Muscle of arm (tissue), 1 donor: ENCODE measurements at regions not wholly inside any gene's neighbourhood (a gene's known extent, or its start where the extent isn't known, plus 50 kb on each side); places are given as distances from the start of the nearest gene placed in this dataset.

Experiments
- DNase-seq: peaks from one replicate; pipeline ENCODE4 v3.0.0-alpha.2; 2013

DNA sequence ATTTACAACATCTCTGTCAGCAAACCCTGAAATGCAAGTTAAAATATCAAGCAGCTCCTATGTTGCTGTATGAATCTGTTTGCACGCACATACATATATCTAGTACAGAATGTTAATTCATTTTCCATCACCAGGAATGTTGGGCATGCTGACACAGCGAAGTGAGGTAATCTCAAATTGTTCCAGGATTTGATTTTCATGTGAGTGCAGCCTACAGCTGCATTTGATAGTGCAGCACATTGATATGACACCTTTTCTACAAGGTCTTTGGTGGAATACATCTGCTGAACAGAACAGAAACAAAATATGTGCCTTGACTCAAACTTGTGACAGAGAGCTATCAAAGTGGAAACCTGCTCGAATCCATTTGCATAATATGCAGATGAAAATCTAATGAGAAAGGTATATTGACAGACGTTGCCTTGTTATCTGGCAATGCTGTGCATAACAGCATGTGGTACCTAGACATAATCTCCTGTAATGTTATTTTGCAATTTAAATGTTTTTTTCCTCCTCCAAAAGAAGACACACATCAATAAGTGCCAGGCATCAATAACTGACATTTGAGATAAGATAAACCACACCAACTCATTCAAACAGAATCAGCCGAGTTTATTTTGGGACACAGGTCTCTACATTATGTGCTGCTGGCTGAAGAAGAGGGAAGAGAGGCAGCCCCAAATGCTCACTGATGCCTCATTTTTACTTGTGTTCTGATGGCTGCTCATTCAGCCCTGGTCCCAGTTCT, 512.2 kb downstream of the ZNF608 start:
- peak; percentile 33 for DNase-seq

DNA sequence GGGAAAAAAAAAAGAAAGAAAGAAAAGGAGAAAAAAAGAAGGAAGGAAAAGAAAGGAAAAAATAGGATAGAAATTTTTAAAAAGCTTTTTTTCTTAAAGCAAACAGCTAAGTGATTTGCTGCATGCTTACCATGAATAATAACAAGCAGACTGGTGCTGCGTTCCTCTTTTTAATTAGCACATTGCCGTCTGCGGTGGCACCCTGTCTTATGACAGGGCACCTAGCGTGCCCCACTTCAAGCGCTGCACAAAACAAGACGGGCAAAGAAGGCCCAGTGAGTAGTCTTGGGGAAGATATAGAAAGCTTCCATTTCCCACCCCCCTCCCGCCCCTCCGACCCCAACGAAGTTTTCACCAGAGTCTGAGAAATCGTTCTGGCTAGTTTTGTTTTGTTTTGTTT, 513.9 kb downstream of the ZNF608 start:
- no peak for DNase-seq

DNA sequence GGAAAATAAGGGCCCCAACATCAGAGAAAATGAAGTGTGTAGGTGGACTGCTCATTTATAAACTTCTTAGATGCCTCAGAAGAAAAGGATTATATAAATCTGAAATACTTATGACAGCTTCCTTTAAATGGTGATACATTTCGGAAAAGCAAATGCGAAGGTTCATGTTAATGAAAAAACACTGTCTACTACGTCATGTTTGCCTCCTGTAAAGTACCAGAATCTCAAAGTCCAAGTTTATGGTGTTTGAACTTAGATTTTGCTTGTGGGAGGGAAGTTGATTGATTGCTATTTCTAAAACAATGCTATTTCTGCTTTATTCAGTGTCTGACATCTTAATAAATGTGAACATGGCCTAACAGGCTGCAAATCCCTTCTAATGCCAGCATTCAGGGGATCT, 514.6 kb downstream of the ZNF608 start:
- DNase-seq = no peak

DNA sequence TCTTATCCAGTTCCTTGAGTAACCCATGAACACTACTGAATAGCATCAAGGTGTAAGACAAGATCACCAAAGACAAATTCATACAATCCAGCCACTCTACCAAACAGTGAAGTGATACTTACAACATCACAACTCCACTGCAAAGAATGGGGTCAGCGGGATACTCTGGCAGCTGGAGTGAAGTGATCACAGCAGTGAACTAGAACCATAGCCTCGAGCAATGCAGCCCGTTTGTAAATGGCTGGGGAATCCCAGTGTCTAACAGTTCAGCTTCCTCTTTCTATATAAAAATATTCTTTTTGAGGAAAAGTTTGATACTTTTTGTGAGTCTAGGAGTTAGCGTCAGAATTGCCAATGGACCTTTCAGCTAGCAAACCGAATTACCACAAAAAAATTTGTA, 515.2 kb downstream of the ZNF608 start:
- no peak for DNase-seq

DNA sequence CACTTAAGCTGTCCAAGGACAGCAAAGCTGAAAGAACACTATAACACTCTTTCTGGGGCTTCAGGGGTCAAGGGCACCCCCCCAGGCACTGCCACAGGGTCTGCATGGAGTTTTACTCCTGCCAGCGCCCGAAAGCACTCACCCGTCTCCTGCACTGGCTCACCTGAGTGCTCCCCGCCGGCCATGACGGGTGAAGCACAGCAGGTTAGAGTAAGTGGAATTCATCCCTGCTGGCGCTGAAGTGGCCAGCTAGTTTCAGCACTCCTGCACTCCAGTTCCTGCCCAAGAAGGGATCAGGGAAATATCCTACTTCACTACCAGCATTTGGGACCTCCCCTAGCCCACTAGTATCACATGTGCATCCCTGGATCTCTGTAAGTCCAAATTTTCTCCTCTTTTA, 516.0 kb downstream of the ZNF608 start:
- no peak for DNase-seq

DNA sequence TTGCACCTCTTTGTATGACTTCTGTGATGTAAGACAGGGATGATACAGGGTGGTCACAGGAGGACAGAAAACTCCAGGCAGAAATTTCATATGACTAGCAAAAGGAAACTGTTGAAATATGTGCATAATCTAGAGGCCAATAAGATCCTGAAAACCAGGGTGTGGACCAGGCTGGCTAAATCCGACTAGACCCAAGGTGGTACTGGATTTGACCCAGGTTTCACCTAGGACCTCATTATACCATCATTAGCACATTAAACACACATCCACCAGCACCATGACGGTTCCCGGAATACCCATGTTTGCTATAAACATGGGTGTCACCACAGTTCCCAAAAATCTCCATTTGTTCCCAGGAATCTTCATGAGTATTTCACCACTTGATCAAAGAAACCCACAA, 517.1 kb downstream of the ZNF608 start:
- no peak for DNase-seq

DNA sequence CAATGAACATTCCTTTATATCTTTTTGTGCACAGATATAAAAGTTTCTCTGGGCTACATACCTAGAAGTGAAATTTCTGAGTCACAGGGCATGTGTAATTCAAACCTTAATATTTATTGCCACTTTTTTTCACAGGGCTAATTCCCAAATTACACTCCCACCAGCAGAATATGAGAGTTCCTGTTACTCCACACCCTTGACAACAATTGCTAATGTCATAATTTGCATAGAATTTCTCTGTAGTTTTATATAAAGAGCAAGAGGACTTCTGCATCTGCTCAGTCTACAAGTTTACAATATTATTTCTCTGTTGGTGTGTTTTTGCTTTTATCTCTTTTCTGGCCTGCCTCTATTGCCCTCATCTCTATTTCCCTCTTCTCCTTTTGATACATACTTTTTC, 518.5 kb downstream of the ZNF608 start:
- no peak for DNase-seq

DNA sequence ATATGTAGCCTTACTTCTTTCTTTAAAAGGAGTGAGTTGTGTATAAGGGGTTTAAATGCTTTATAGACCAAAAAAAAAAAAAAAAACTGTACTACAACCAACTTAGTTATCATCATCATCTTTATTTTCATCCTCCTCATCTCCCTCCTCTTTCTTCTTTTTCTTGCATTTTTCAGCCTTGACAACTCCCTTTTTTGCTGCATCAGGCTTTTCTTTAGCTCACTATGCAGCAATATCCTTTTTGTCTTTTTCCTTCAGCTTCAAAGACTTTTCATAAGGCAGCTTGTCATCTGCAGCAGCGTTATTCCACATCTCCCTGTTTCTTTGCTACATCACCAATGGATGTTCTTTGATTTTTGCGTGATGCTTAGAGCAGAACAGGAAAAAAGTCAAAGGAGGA, 526.0 kb downstream of the ZNF608 start:
- no peak for DNase-seq

DNA sequence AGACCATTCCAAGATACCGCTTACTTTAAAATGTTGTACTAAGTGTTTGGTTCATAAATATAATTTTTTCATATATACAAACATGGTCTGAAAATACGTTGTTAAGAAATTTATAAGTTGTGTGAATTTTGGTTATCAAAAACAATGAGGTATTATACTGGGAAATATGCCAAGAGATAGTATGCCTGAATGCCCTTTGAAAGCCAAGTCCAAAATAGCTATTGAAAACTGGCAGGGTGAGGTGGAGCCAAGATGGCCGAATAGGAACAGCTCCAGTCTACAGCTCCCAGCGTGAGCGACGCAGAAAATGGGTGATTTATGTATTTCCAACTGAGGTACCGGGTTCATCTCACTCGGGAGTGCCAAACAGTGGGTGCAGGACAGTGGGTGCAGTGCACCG, 533.5 kb downstream of the ZNF608 start:
- DNase-seq = no peak

DNA sequence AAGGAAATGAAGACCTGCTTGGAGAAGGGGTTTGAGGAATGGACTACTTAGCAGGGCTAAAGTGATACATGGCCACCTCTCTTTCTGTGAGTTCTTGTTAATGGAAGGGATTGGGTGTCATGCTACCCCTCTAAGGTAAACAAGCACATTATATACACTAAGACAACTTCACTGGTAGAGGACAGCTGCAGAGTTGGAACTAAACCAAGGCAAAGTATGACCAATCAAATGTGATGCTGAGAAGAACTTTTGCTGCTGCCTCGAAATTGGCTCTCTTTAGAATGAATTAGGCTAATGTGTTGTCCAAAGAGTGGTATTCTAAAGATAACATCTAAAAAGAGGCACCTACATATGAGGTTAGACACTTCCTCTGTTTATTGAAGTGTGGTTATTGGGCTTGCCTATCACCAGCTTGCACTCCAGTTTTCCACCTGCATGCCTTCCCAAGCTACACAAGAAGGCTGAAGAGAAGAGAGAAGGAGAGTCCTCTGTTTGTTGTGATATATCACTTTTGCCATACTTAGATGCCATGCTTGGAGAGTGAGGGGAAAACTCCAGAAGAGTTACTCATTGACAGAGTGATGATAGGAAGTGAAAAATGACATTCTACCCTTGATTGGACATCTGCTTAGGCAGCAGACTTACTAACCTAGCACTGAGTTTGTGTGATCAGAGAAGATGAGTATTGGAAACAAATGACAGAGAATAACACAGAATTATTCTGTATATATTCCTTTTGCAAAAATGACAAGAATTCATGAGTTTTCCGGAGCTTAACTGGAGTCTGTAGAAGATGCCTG, 536.1 kb downstream of the ZNF608 start:
- no peak for DNase-seq

DNA sequence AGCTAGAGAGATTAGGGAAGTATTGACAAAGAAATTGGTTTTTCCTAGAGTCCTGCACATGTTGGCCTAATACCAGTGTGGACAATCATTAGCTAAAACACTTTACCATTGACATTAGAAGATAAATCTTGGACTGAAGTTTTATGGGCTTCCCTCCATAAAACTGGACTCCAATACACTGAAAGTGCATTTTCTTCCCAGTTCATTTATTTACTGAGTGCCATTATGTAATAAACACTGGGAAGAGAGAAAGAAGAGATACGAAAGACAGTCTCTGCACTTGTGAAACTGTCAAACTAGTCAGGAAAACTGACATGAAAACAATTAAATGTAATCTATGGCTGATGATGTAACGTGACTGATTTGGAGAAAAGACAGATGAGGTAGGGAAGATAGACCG, 539.3 kb downstream of the ZNF608 start:
- no peak for DNase-seq

DNA sequence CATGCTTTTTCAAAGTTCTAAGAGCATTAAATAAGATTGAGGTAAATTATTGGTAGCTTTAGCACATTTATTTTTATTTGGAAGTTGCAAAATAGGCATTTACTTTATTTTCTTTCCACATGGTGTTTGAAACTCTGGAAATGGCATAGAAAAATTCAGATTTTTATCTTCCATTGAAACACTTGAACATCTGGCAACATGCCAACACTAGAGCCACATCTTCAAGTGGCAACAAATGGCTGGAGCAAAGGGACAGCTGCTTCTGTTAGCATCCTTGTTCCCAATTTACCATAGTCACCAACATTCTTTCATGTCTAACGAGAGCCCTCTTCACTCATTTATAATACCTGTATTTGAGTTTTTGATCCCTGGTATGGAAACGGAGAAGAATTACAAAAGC, 539.9 kb downstream of the ZNF608 start:
- DNase-seq = no peak

DNA sequence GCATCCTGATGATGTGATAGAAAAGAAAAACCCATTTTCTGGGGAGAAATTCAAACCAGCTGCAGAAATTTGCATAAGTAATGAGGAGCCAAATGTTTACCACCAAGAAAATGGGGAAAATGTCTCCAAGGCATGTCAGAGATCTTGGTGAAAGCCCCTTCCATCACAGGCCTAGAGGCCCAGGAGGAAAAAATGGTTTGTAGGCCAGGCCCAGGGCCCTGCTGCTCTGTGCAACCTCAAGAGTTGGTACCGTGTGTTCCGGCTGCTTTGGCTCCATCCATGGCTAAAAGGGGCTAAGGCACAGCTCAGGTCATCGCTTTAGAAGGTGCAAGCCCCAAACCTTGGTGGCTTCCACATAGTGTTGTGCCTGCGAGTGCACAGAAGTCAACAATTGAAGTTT, 543.1 kb downstream of the ZNF608 start:
- DNase-seq = no peak

DNA sequence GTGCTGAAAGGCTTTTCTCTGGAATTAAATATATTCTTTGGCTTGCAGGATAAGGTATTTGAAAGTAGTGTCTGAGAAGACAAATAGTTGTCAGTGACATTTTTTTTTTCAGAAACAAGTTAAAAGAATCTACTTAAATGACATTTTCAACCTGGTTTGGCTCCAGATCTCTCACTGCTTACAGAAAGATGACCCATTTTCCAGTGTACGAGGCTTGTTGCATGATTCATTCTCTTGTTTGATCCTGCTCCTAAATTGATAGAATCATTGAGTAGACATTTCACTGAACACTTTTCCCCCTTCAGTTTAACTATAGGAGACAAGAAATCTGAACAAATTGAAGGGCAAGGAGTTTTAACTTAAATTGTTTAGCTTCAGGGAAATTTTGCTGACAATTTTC, 546.1 kb downstream of the ZNF608 start:
- DNase-seq = no peak

DNA sequence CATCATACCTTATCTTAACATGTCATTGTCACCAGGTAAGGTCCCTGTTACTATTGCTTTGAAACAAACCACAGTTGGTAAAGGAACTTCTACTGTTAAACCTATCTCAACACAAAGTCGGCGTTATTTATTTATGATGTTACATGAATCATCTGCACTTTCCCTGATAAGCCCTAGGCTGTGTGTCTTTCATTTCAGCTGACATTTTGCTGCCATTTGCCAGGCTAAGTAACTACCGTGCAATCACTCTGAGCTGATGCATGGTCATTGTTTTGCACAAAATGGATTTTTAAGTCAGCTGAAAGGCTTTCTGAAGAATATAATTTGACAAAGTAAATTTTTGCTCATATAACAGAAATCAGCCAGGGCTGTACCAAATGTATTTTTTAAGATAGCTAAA, 546.5 kb downstream of the ZNF608 start:
- no peak for DNase-seq

DNA sequence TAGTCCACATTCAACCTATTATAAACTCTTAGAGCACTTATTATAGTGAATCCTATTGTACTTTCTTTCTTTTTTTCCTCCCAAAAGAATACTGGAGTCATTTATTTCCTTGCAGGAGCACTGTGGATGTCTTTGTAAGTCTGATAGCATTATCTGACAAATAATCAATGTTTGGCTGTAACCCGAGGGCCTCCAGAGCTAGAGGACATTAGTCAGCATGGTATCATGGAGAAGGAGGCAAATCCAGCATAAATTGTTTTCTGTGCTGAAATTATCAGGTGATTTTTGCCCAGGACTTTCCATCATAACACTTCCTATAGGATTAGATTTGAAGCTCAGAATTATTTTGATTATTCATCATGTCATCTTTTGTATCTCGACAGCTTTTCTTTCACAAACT, 551.0 kb downstream of the ZNF608 start:
- DNase-seq = no peak

DNA sequence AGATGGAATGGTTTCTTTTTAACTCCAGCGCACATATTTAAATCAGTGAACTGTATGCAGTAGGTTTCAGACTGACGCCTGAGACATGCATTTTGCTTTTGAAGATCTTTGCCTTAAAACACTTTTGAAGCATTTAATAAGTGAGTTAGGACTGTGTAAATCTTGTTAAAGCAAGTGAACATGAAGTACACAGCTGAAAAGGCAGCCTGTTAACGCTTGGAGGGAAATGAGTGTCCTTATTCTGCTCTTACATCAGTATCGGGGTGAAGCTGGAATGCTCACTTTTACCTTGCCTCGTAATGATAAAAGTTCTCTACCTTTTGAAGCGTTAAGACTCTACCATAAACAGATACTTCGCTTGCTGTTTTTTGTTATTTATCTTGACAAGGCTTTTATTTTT, 552.2 kb downstream of the ZNF608 start:
- DNase-seq = no peak

DNA sequence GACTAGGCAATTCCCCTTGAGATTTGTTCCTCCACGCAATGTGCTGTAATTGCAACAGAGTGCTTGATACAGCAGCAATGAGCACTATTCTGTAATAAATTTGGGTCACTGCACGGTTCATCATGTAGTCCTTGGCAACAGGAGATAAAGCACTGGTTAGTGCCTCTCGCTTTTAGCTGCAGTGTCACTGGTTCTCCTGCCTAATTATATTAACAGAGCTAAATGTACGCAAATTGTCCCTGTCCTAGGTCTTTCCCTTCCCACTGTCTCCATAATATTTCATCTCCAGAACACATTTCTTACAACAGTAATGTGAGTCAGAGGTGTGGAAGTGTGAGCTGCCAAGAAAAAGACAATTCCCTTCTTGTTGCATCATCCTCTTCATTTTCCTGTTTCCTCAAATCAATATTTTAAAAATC, 553.1 kb downstream of the ZNF608 start:
- DNase-seq = no peak

DNA sequence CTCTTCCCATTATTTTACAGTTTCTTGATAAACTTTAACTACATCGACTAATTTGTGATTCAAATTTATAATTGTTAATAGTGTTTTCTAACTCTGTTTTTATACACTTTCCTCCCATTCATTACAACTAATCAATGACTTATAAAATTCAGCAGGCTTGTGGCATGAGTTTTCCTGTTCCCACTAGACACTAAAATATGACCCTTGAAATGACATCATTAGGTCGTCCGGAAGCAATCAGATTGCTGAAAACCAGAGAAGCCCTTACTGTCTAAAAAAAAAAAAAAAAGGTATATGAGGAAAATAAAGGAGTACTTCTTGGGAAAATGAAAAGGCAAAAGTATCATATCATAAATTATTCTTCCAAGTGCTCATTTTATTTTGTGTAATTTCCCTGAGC, 553.7 kb downstream of the ZNF608 start:
- DNase-seq = no peak

DNA sequence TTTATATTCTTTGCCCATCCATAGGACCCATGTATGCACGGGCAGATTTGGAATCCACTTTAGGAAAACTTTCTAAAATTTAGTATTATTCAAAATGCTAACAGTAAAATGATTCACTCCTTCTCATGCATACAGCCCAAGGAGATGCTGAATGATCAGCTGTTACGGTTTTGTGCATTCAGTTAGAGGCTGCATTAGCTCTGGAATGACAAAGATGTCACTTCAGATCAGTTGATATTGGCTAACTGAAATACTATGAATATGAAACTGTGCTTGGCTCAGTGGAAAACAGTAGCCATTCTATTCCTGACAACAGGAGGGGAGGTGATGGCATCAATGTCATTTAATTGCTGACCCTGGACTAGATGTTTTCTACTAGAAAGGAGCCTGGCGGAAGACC, 560.7 kb downstream of the ZNF608 start:
- no peak for DNase-seq

DNA sequence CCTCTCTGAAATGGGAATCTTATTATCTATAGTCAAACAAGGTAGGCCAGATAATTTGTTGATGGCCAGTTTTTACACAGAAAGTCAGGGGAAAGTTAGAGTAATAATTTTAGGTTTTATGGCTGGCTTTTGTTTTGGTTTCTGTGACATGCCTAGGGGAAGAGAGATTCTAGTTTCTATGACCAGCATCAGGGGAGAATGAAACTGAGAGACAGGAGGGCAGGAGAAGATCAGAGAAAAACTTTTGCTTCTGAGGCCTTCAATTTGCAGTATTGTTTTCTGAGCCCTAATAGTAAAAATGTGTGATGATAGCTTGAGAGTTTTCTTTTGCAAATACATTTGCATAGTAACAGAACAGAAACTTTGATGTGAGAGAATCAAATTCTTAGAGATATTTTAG, 564.3 kb downstream of the ZNF608 start:
- no peak for DNase-seq

DNA sequence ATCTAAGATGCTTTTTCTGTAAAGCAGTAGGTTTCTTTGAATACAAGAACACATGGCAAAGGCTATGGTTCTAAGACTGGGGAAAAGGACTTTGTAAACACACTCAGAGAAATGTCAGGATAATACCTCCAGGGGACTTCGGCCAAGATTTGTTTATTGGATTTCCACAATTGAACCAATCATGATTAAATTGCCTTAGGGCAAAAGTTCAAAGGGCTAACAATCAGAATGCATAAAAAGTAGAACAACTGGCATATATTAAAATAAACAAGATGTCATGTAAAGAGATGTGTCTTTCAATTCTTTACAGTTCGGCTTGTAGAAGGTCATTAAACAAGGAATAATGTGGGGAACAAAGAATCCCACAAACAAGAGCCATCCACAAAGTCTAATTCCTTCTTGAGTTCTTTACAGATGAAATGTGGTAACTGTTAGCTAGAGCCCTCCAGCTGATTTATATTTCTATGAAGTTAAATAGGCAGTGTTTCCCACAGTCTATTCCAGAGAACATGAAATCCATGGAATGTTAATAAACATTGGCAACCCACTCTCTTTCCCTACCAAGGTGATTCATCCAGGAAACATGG, 565.5 kb downstream of the ZNF608 start:
- DNase-seq = no peak

DNA sequence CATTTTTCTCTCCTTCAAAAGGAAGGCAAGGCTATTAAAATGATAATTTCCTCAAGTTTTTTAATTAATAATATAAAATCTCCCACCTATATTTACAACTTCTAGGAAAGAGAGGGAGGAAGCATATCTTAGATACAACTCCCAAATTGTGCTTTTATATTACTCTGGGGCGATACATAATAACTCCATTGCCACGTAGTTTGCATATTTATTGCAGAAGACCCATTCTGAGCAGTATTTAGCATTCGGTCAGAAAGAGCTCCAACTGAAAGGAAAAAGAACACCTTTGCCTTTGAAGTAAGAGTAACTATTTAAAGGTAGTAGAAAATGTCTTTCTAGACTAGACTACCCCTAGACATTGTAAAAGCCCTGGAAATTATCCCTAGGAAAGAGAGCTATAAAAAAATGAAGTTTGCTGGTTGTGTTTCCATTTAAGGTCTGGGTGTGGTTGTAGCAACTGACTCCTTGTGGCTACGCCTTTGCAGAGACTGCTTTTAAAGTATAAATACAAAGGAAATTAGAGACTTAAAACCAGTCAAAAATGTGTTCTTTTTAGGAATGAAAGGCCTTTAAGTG, 566.1 kb downstream of the ZNF608 start:
- DNase-seq = no peak
